ENCODE measurements at regions not wholly inside any gene's neighbourhood (a gene's known extent, or its start where the extent isn't known, plus 50 kb on each side); places are given as distances from the start of the nearest gene placed in this dataset.

DNA sequence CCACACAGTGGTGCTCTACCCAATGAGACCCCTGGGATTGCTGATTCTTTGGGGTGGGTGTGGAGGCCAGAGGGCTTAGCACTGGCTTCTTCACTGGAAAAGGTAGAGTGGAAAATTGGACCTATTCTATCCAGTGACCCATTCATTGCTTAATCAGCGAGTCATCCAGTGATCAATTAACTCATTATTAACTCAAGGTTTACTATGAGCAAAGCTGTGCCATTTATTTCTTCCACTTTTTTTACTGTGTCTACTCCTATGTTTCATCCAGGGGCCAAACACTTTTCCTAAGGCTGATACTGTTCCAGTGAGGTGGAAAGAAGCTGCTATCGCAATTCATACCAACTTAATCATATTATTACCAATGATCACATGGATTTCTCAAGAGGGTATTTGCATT, 363.9 kb downstream of the RPS6KC1 start:
- H3K36me3 ChIP-seq (ENCODE audit: control insufficient read depth in 2 of 3, insufficient read depth in 3 of 3, low read length in 3 of 3): no peaks in the 10 kb centered on the region
- DNase-seq: no peak
- H3K9me3 ChIP-seq (ENCODE audit: control insufficient read depth in 2 of 3, insufficient read depth in 1 of 3, low read length in 3 of 3): peaks cover 0 to 4% (median 0%) of the 10 kb centered on the region in 3 donors
- peaks cover 0 to 16% (median 6%) of the 10 kb centered on the region in 3 donors for H3K4me1 ChIP-seq (ENCODE audit: control insufficient read depth in 2 of 3, insufficient read depth in 2 of 3, low read depth in 1 of 3, low read length in 3 of 3)
- TF ChIP-seq, protein P1, sequence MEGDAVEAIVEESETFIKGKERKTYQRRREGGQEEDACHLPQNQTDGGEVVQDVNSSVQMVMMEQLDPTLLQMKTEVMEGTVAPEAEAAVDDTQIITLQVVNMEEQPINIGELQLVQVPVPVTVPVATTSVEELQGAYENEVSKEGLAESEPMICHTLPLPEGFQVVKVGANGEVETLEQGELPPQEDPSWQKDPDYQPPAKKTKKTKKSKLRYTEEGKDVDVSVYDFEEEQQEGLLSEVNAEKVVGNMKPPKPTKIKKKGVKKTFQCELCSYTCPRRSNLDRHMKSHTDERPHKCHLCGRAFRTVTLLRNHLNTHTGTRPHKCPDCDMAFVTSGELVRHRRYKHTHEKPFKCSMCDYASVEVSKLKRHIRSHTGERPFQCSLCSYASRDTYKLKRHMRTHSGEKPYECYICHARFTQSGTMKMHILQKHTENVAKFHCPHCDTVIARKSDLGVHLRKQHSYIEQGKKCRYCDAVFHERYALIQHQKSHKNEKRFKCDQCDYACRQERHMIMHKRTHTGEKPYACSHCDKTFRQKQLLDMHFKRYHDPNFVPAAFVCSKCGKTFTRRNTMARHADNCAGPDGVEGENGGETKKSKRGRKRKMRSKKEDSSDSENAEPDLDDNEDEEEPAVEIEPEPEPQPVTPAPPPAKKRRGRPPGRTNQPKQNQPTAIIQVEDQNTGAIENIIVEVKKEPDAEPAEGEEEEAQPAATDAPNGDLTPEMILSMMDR (IDR thresholded peaks at IDR 0.05; ENCODE audit: borderline replicate concordance, extremely low read depth, insufficient read depth): no peak
- intact Hi-C loops (cut with DNase I): no loop called here
- no peaks in the 10 kb centered on the region for H3K27me3 ChIP-seq (ENCODE audit: control insufficient read depth, insufficient read depth, low read length)
- H3K27ac ChIP-seq (ENCODE audit: low read depth in 2 of 2, low read length in 2 of 2): no peak overlapping the region
- H3K4me3 ChIP-seq (ENCODE audit: low read length in 3 of 3): no peak overlapping the region
- no peak for FAIRE-seq
- H3K9ac ChIP-seq (ENCODE audit: low read length in 3 of 3): no peak overlapping the region

DNA sequence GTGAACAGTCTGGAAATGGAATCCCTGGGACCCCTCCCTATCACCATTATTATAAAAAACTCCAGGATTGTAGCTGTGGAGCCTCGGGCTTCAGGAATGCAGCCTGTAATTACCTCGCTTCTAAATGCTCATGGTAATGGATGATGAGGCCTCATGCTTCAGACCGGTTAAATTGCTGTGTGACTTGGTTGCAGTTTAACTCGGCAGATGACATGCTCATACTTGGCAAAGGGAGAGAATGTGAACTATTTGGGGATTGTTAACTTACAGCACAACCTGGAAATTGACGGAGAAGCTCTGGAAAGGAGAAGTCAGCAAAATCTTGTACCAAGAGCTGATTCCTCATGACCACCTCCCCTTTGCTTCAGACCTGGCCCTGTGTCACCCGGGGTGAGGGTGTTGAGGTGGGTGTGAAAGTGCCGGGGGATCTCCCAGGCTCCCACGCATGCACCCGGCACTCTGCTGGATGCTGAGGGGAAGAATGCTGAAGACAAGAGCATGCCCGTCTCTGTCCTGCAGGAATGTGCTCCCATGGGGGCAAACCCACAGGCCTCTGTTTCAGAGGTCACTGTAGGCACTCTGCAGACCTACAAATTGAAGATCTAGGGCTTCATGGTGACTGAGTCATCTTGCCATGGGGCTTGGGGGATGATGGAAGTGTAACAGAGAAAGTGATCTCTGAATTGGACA, 364.8 kb downstream of the RPS6KC1 start:
- DNase-seq (peak in 3 of 5 donors; percentile 30 to 61 (median 59)), FAIRE-seq (no peak)
- peaks cover 0 to 16% (median 6%) of the 10 kb centered on the region in 3 donors for H3K4me1 ChIP-seq (ENCODE audit: control insufficient read depth in 2 of 3, insufficient read depth in 2 of 3, low read depth in 1 of 3, low read length in 3 of 3)
- no peaks in the 10 kb centered on the region for H3K27me3 ChIP-seq (ENCODE audit: control insufficient read depth, insufficient read depth, low read length)
- peak overlapping the region; percentile 61 to 71 for H3K27ac ChIP-seq (ENCODE audit: low read depth in 2 of 2, low read length in 2 of 2)
- intact Hi-C loops (cut with DNase I): no loop called here
- no peak overlapping the region for H3K4me3 ChIP-seq (ENCODE audit: low read length in 3 of 3)
- no peaks in the 10 kb centered on the region for H3K36me3 ChIP-seq (ENCODE audit: control insufficient read depth in 2 of 3, insufficient read depth in 3 of 3, low read length in 3 of 3)
- peaks cover 0 to 4% (median 0%) of the 10 kb centered on the region in 3 donors for H3K9me3 ChIP-seq (ENCODE audit: control insufficient read depth in 2 of 3, insufficient read depth in 1 of 3, low read length in 3 of 3)
- TF ChIP-seq, protein P1 (IDR thresholded peaks at IDR 0.05; ENCODE audit: borderline replicate concordance, extremely low read depth, insufficient read depth): no peak
- H3K9ac ChIP-seq (ENCODE audit: low read length in 3 of 3): no peak overlapping the region

DNA sequence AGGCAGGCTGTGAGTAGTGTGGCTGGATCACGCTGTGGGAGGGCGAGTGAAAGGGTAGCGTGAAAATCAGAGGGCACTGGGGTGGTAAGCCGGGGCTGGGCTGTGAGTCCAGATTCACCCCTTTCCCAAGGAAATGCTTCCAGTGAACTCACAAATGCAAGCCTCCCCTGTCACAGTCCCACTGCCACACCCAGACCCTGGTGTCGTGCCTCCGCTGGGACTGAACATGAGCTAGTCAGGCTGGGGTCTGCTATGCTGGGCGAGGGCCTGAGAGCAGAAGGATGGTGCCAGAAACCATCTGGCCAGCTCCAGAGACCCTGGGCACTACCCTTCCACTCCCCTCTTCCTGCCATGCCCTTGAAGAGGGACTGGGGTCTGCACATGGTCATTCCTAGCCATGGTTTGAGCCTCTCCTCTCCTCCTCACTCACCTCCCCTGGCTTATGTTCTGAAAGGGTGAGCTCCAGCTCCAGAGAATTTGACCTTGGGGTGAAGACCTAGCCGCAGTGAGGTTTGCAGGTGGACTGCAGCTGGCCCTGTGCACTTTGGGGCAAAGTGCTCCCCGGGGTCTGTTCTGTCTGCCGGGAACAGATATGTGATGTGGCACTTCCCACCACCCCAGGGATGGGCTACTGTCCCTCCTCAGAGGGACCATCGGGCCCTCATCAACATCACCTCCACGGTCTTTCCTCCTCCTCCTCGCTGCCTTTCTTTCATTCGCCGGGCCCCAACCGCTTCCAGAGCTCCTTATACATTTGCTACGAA, 365.6 kb downstream of the RPS6KC1 start:
- TF ChIP-seq, protein P1 (IDR thresholded peaks at IDR 0.05; ENCODE audit: borderline replicate concordance, extremely low read depth, insufficient read depth): no peak
- peak overlapping the region in 1 of 2 donors; percentile 61 for H3K27ac ChIP-seq (ENCODE audit: low read depth in 2 of 2, low read length in 2 of 2)
- DNase-seq (no peak), FAIRE-seq (no peak)
- H3K9ac ChIP-seq (ENCODE audit: low read length in 3 of 3): no peak overlapping the region
- no peak overlapping the region for H3K4me3 ChIP-seq (ENCODE audit: low read length in 3 of 3)
- intact Hi-C loops (cut with DNase I): no loop called here
- peaks cover 0 to 4% (median 0%) of the 10 kb centered on the region in 3 donors for H3K9me3 ChIP-seq (ENCODE audit: control insufficient read depth in 2 of 3, insufficient read depth in 1 of 3, low read length in 3 of 3)
- no peaks in the 10 kb centered on the region for H3K36me3 ChIP-seq (ENCODE audit: control insufficient read depth in 2 of 3, insufficient read depth in 3 of 3, low read length in 3 of 3)
- H3K4me1 ChIP-seq (ENCODE audit: control insufficient read depth in 2 of 3, insufficient read depth in 2 of 3, low read depth in 1 of 3, low read length in 3 of 3): peaks cover 0 to 16% (median 6%) of the 10 kb centered on the region in 3 donors
- no peaks in the 10 kb centered on the region for H3K27me3 ChIP-seq (ENCODE audit: control insufficient read depth, insufficient read depth, low read length)

Measured in kidney (tissue), 13 donors.